CD4-positive, CD25-positive, alpha-beta regulatory T cell (primary cell): ENCODE measurements at regions not wholly inside any gene's neighbourhood (a gene's known extent, or its start where the extent isn't known, plus 50 kb on each side); places are given as distances from the start of the nearest gene placed in this dataset.

Experiments used
- ATAC-seq, 2 donors: fragments of 150-1000 bp; cut with Tn5 transposase; one replicate each; pipeline ENCODE4 v1.10.0; 2021; ENCODE audit warnings: low read depth in 2 of 2, moderate number of reproducible peaks in 2 of 2, moderate library complexity in 1 of 2
- DNase-seq, 3 donors: peaks; one replicate each; pipeline versions ENCODE4 v3.0.0 to v3.0.0-alpha.2; 2012 to 2022; ENCODE audit warnings: mixed read lengths in 1 of 3
- H3K27ac ChIP-seq: one replicate; pipeline ENCODE4 v1.7.0; 2013; ENCODE audit warnings: mild to moderate bottlenecking, low read length; ENCODE audit not compliant: insufficient read depth, poor library complexity, severe bottlenecking
- H3K27me3 ChIP-seq: one replicate; pipeline ENCODE4 v1.7.0; 2013; ENCODE audit warnings: low read length; ENCODE audit not compliant: control insufficient read depth, insufficient read depth
- H3K36me3 ChIP-seq: one replicate; pipeline ENCODE4 v1.7.0; 2013; ENCODE audit warnings: mild to moderate bottlenecking, low read length, moderate library complexity; ENCODE audit not compliant: control insufficient read depth, insufficient read depth
- H3K4me1 ChIP-seq: 2 replicates; pipeline ENCODE4 v1.7.0; 2013; ENCODE audit warnings: mild to moderate bottlenecking, low read length; ENCODE audit not compliant: insufficient read depth, control insufficient read depth, poor library complexity, severe bottlenecking
- H3K4me3 ChIP-seq: one replicate; pipeline ENCODE4 v1.7.0; 2013; ENCODE audit warnings: low read depth, mild to moderate bottlenecking, low read length, moderate library complexity
- H3K9me3 ChIP-seq, 2 experiments: 1 replicate in 1 of 2; 2 replicates in 1 of 2; pipeline ENCODE4 v1.7.0; 2013; ENCODE audit warnings: low read length in 2 of 2, mild to moderate bottlenecking in 1 of 2, moderate library complexity in 1 of 2; ENCODE audit not compliant: control insufficient read depth in 2 of 2
- H3K27ac Mint-ChIP-seq, 3 donors: one replicate each; pipeline ENCODE4 v1.8.0; 2020 to 2022; ENCODE audit warnings: mild to moderate bottlenecking in 3 of 3, mixed read lengths in 3 of 3, moderate library complexity in 2 of 3
- H3K27me3 Mint-ChIP-seq: one replicate; pipeline ENCODE4 v1.8.0; 2022; ENCODE audit warnings: mild to moderate bottlenecking, mixed read lengths
- H3K36me3 Mint-ChIP-seq: one replicate; pipeline ENCODE4 v1.8.0; 2020; ENCODE audit warnings: mixed read lengths
- H3K4me1 Mint-ChIP-seq, 4 donors: one replicate each; pipeline ENCODE4 v1.8.0; 2020 to 2022; ENCODE audit warnings: mixed read lengths in 4 of 4, mild to moderate bottlenecking in 1 of 4
- H3K4me3 Mint-ChIP-seq, 4 donors: one replicate each; pipeline ENCODE4 v1.8.0; 2020 to 2022; ENCODE audit warnings: mild to moderate bottlenecking in 4 of 4, mixed read lengths in 4 of 4, moderate library complexity in 3 of 4
- H3K9me3 Mint-ChIP-seq, 7 donors: one replicate each; pipeline ENCODE4 v1.8.0; 2020 to 2022; ENCODE audit warnings: mixed read lengths in 7 of 7, mild to moderate bottlenecking in 3 of 7, moderate library complexity in 2 of 7

DNA sequence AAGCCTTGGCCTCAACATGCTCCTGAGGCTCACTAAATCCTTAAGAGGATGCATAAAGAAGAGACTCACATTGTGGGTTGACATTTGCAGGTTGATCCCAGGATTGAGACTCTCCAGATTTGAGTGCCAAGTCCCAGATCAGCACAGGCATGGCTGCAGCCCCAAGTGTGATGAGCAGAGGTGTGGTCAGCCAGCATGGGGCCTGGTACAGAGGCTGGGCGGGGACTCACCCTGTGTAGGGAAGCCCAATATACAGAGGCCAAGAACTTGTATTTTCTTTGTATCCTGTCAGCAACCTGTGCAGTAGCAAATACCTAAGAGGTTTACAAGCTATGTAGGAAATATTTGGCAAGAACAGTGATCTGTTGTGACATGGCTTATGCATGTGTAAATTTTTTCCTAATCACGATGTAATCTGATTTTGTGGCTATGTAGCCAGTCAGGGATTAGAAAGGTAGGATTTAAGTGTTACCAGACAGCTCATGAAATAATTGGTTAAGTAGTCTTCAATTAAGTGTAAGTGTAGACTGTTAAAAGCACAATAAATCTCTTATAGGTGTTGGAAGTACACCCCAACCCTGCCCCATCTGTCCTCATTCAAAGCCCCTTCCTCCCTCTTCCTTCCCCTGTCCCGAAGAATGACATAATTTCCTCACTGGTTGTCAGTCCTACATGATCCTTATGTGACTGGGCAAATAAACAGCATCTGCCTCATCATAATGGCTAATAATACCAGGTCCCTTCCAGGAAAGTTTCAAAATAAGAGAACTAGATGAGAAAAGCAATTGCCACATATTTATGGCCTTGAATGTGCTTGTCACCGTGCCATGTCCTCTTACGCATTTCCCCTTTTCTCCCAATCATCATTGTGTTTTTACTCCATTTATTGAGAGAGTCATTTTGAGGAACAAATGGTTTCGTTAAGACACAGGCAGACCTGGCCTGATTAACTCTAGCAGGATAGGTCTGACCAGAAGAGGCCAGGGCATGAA lies 120.9 kb downstream of the HLX start:
- DNase-seq (no peak), ATAC-seq (peak in 1 of 2 donors; percentile 24)
- H3K4me3 Mint-ChIP-seq, result no peak overlapping the region
- no peaks in the 10 kb centered on the region for H3K4me1 ChIP-seq
- peaks cover 0 to 4% (median 0%) of the 10 kb centered on the region in 7 donors for H3K9me3 Mint-ChIP-seq
- no peak overlapping the region for H3K4me3 ChIP-seq
- H3K9me3 ChIP-seq, result no peaks in the 10 kb centered on the region
- no peaks in the 10 kb centered on the region for H3K27me3 ChIP-seq
- no peaks in the 10 kb centered on the region for H3K27me3 Mint-ChIP-seq
- no peaks in the 10 kb centered on the region for H3K4me1 Mint-ChIP-seq
- no peak overlapping the region for H3K27ac ChIP-seq
- no peak overlapping the region for H3K27ac Mint-ChIP-seq
- H3K36me3 ChIP-seq, result no peaks in the 10 kb centered on the region
- H3K36me3 Mint-ChIP-seq, result no peaks in the 10 kb centered on the region

DNA sequence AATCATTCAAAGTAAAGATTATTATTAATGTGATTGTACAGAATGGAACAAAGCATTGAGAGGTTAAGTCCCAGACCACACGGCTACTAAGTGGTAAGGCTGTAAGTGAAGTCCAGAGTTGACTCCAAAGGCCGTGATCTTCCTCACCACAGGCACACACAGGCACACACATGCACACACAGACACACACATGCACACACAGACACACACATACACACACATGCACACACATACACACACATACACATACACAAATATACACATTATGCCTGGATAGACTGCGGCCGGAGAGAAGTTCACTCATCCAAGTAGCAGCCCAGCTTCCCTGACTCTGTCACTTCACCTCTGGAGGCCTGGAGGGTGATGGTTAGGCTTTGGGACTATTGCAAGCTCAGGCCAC lies 121.9 kb downstream of the HLX start:
- H3K4me3 Mint-ChIP-seq, result no peak overlapping the region
- no peaks in the 10 kb centered on the region for H3K9me3 ChIP-seq

DNA sequence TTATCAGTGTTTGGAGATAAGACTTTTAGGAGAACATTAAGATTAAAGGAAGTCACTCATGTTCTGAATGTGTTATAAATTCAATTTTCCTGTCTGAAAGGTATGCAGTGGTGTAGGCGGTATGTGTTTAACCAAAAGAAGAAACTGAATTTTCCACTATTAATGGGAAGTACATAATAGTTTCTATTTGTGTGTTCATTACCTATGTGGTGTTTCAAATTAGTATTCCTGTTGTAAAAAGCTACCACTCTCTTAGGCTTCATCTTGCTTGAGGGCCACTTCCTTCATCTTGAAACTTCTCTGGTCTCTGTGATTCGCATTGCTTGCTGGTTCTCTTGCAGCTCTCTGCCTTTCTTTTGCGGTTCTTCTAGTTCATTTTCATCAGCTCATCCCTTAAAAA lies 123.4 kb downstream of the HLX start:
- Mint-ChIP-seq H3K4me1 (no peaks in the 10 kb centered on the region), H3K27me3 (no peaks in the 10 kb centered on the region), H3K27ac (no peak overlapping the region), H3K4me3 (no peak overlapping the region), H3K36me3 (no peaks in the 10 kb centered on the region), H3K9me3 (peaks cover 0 to 7% (median 0%) of the 10 kb centered on the region in 7 donors)
- Histone ChIP-seq H3K36me3 (no peaks in the 10 kb centered on the region), H3K27ac (no peak overlapping the region), H3K9me3 (no peaks in the 10 kb centered on the region), H3K4me3 (no peak overlapping the region), H3K27me3 (no peaks in the 10 kb centered on the region), H3K4me1 (no peaks in the 10 kb centered on the region)
- DNase-seq (no peak), ATAC-seq (no peak)

More for the DNA sequence above, 121.9 kb downstream of the HLX start:
- Mint-ChIP-seq H3K9me3 (peaks cover 0 to 4% (median 0%) of the 10 kb centered on the region in 7 donors), H3K27me3 (no peaks in the 10 kb centered on the region), H3K36me3 (no peaks in the 10 kb centered on the region), H3K4me1 (no peaks in the 10 kb centered on the region), H3K27ac (no peak overlapping the region)
- no peak overlapping the region for H3K4me3 ChIP-seq
- ATAC-seq (no peak), DNase-seq (no peak)
- H3K36me3 ChIP-seq, result no peaks in the 10 kb centered on the region
- no peaks in the 10 kb centered on the region for H3K4me1 ChIP-seq
- H3K27ac ChIP-seq, result no peak overlapping the region
- H3K27me3 ChIP-seq, result no peaks in the 10 kb centered on the region

DNA sequence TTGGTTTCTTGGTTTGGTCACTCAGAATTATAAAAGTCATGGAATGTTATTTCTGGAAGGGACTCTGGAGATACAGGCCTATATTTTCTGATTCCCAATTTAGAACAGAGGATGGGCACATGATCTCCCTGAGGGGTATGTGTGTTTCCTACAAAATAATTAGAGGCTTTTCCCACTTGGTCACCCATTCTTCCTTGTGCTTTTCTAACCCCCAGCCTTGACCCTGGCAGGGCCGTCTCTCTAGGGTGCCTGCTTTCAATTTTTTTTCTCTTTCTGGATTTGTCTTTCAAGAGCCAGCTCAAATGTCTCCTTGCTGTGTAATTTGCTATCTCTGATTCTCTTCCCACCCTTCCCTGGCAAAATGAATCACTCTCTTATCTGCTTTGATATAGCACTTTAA lies 131.9 kb downstream of the HLX start:
- no peak for ATAC-seq
- Histone ChIP-seq H3K4me3 (no peak overlapping the region), H3K4me1 (no peaks in the 10 kb centered on the region), H3K36me3 (no peaks in the 10 kb centered on the region), H3K27ac (no peak overlapping the region), H3K27me3 (no peaks in the 10 kb centered on the region), H3K9me3 (no peaks in the 10 kb centered on the region)
- Mint-ChIP-seq H3K36me3 (no peaks in the 10 kb centered on the region), H3K4me1 (no peaks in the 10 kb centered on the region), H3K27me3 (no peaks in the 10 kb centered on the region), H3K4me3 (no peak overlapping the region), H3K27ac (no peak overlapping the region), H3K9me3 (peaks cover 0 to 7% (median 0%) of the 10 kb centered on the region in 7 donors)
- DNase-seq, result no peak

DNA sequence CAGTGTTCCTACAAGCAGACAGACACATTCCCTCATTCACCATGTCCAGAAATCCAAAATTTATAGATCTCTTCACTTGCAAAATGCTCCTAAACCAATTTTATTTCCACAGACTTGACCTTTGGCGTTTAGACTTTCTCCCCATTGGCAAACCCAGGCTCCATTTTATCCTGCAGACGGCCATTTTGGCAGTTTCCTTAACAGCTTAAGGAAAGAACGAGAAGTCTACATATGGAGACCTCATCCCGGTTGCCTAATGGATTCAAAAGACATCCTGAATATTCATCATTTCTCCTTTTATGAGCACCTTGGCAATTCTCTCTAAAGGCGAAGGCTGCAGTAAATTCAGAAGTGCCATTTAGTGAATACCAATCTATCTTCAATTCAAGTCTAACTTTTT lies 132.9 kb downstream of the HLX start:
- H3K9me3 ChIP-seq, result no peaks in the 10 kb centered on the region
- no peaks in the 10 kb centered on the region for H3K27me3 Mint-ChIP-seq
- no peak overlapping the region for H3K4me3 Mint-ChIP-seq
- H3K27me3 ChIP-seq, result no peaks in the 10 kb centered on the region
- H3K36me3 ChIP-seq, result no peaks in the 10 kb centered on the region
- H3K4me3 ChIP-seq, result no peak overlapping the region
- H3K27ac Mint-ChIP-seq, result no peak overlapping the region
- no peaks in the 10 kb centered on the region for H3K4me1 Mint-ChIP-seq
- peaks cover 0 to 3% (median 0%) of the 10 kb centered on the region in 7 donors for H3K9me3 Mint-ChIP-seq
- no peaks in the 10 kb centered on the region for H3K36me3 Mint-ChIP-seq
- DNase-seq (no peak), ATAC-seq (no peak)
- H3K27ac ChIP-seq, result no peak overlapping the region
- no peaks in the 10 kb centered on the region for H3K4me1 ChIP-seq

DNA sequence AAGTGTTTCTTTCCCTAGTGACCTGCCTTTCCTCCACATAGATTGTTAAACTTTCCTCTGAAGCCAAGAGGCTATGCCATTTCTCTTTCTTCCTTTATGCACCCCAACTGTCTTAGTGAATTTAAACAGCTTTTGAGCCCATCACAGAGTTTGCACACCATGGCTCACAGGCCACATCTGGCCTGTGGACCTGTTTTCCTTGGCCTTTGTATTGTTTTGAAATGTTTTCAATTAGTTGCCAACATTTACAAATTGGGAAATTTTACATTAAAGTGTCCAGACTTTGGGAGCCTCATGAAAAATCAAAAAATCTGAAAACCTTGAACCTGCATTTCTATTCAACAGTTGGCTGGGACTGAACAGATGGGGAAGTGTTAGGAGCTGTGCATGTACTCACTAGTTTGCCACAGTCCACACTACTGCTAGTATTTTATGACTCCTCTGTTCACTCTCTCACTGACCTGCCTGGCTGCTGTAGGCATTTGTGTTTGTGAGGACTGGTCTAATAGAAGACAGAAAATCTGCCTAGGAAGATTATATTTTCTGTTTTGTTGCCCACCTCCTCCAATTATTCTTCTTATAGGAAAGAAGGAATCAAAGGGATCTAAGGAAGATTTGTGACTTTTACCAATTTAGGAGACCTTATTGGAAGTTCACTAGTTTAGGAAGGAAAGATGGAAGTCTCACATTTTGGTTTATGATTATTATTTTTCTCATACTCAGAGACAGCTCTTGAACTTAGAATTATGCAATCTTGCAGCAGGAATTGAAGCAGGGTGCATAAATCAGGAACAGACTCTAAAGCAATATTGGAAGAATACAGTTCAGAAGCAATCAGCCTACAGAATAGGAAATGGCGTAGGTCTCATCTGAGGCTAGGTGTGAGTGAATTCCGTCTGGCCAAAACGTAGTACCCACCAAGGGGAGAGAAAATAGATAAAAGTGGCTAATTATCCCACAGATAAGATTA lies 134.7 kb downstream of the HLX start:
- Histone ChIP-seq H3K27ac (no peak overlapping the region), H3K27me3 (no peaks in the 10 kb centered on the region), H3K4me1 (no peaks in the 10 kb centered on the region), H3K4me3 (no peak overlapping the region), H3K36me3 (no peaks in the 10 kb centered on the region), H3K9me3 (no peaks in the 10 kb centered on the region)
- Mint-ChIP-seq H3K9me3 (no peaks in the 10 kb centered on the region), H3K27me3 (no peaks in the 10 kb centered on the region), H3K4me3 (no peak overlapping the region), H3K27ac (no peak overlapping the region), H3K4me1 (no peaks in the 10 kb centered on the region), H3K36me3 (no peaks in the 10 kb centered on the region)
- no peak for ATAC-seq
- DNase-seq, result no peak

DNA sequence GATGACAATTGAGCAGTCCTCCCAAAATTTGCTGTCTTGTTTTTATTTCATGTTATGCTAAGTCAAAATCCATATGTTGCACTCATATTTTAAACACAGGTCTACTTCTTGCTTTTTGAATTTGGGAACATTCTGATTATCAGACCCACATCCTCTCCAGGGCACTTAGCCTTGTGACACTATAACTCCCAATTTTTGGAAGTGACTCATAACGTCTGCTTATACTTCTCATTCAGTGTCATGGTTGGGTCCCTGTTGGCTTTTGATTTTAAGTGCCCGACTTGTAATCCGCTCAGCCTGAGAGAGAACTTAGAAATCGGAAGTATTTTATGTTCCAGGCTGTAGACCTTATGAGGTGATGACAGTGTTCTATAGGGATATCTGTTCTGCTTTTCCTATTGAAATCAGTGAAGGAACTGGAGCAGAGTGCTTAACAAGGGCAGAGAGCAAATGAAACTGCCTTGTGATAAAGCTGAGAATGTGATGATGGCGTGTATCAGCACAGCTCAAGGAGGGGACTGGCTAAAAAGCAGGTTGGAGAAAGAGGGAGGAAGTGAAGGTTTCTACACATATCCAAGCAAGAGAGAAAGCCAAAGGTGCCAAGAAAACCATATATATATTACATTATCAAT lies 136.0 kb downstream of the HLX start:
- H3K27ac ChIP-seq, result no peak overlapping the region
- H3K27me3 Mint-ChIP-seq, result no peaks in the 10 kb centered on the region
- H3K27ac Mint-ChIP-seq, result peak overlapping the region in 1 of 3 donors; percentile 49
- no peaks in the 10 kb centered on the region for H3K36me3 Mint-ChIP-seq
- H3K4me1 Mint-ChIP-seq, result no peaks in the 10 kb centered on the region
- H3K4me3 Mint-ChIP-seq, result no peak overlapping the region
- no peaks in the 10 kb centered on the region for H3K4me1 ChIP-seq
- ATAC-seq (no peak), DNase-seq (no peak)
- H3K9me3 ChIP-seq, result no peaks in the 10 kb centered on the region
- no peaks in the 10 kb centered on the region for H3K9me3 Mint-ChIP-seq
- no peaks in the 10 kb centered on the region for H3K36me3 ChIP-seq
- H3K27me3 ChIP-seq, result no peaks in the 10 kb centered on the region
- H3K4me3 ChIP-seq, result no peak overlapping the region
